ENCODE measurements at regions not wholly inside any gene's neighbourhood (a gene's known extent, or its start where the extent isn't known, plus 50 kb on each side); places are given as distances from the start of the nearest gene placed in this dataset.

GRCh38 chr6:43983191-43983590 is 144.1 kb downstream of the MRPL14 start:
- no peak for ATAC-seq (ENCODE audit: insufficient number of reproducible peaks, low FRiP score, low read depth)
- Histone ChIP-seq H3K4me3 (no peak overlapping the region), H3K27ac (peak overlapping the region in 1 of 2 donors; percentile 19), H3K4me1 (ENCODE audit: control insufficient read depth in 1 of 2, low read depth in 2 of 2) (no peaks in the 10 kb centered on the region), H3K9me3 (no peaks in the 10 kb centered on the region), H3K36me3 (no peaks in the 10 kb centered on the region), H3K27me3 (replicated peaks; ENCODE audit: insufficient read depth) (no peaks in the 10 kb centered on the region)
- no peak for TF ChIP-seq CTCF (IDR thresholded peaks at IDR 0.05)
- no peak for DNase-seq (ENCODE audit: low spot score)

- Histone ChIP-seq H3K36me3 (no peaks in the 10 kb centered on the region), H3K4me1 (ENCODE audit: control insufficient read depth in 1 of 2, low read depth in 2 of 2) (no peaks in the 10 kb centered on the region), H3K27ac (no peak overlapping the region), H3K9me3 (no peaks in the 10 kb centered on the region), H3K4me3 (no peak overlapping the region), H3K27me3 (replicated peaks; ENCODE audit: insufficient read depth) (no peaks in the 10 kb centered on the region)
- DNase-seq (ENCODE audit: low spot score) = no peak
- TF ChIP-seq CTCF (IDR thresholded peaks at IDR 0.05) = no peak
- ATAC-seq (ENCODE audit: insufficient number of reproducible peaks, low FRiP score, low read depth) = no peak
Measured at GRCh38 chr6:43982084-43982625, 145.1 kb downstream of the MRPL14 start.

GRCh38 chr6:43981363-43981990 is 145.8 kb downstream of the MRPL14 start:
- Histone ChIP-seq H3K9me3 (no peaks in the 10 kb centered on the region), H3K4me3 (no peak overlapping the region), H3K27ac (no peak overlapping the region), H3K4me1 (ENCODE audit: control insufficient read depth in 1 of 2, low read depth in 2 of 2) (no peaks in the 10 kb centered on the region), H3K36me3 (no peaks in the 10 kb centered on the region), H3K27me3 (replicated peaks; ENCODE audit: insufficient read depth) (no peaks in the 10 kb centered on the region)
- no peak for DNase-seq (ENCODE audit: low spot score)
- ATAC-seq (ENCODE audit: insufficient number of reproducible peaks, low FRiP score, low read depth) = no peak
- TF ChIP-seq CTCF (IDR thresholded peaks at IDR 0.05) = no peak

GRCh38 chr6:43980004-43980795 is 147.1 kb downstream of the MRPL14 start:
- Histone ChIP-seq H3K36me3 (no peaks in the 10 kb centered on the region), H3K4me1 (ENCODE audit: control insufficient read depth in 1 of 2, low read depth in 2 of 2) (no peaks in the 10 kb centered on the region), H3K27me3 (replicated peaks; ENCODE audit: insufficient read depth) (no peaks in the 10 kb centered on the region), H3K4me3 (no peak overlapping the region), H3K27ac (no peak overlapping the region), H3K9me3 (no peaks in the 10 kb centered on the region)
- no peak for TF ChIP-seq CTCF (IDR thresholded peaks at IDR 0.05)
- DNase-seq (ENCODE audit: low spot score) (no peak), ATAC-seq (ENCODE audit: insufficient number of reproducible peaks, low FRiP score, low read depth) (no peak)

GRCh38 chr6:43979525-43979924 is 147.7 kb downstream of the MRPL14 start:
- no peaks in the 10 kb centered on the region for H3K36me3 ChIP-seq
- no peak overlapping the region for H3K27ac ChIP-seq
- TF ChIP-seq CTCF (IDR thresholded peaks at IDR 0.05) = no peak
- no peak for DNase-seq (ENCODE audit: low spot score)
- H3K4me1 ChIP-seq (ENCODE audit: control insufficient read depth in 1 of 2, low read depth in 2 of 2) = no peaks in the 10 kb centered on the region
- H3K27me3 ChIP-seq (replicated peaks; ENCODE audit: insufficient read depth) = no peaks in the 10 kb centered on the region
- H3K4me3 ChIP-seq = no peak overlapping the region
- H3K9me3 ChIP-seq = no peaks in the 10 kb centered on the region
- no peak for ATAC-seq (ENCODE audit: insufficient number of reproducible peaks, low FRiP score, low read depth)
